ENCODE measurements at regions not wholly inside any gene's neighbourhood (a gene's known extent, or its start where the extent isn't known, plus 50 kb on each side); places are given as distances from the start of the nearest gene placed in this dataset.
A peak's percentile ranks its signal among the peaks of the same experiment; 100 is the strongest.
"Not testable (repeated sequence)": the region's sequence is repeated elsewhere in the genome, so short reads cannot be mapped to it uniquely, and the experiment has no call there.

DNA sequence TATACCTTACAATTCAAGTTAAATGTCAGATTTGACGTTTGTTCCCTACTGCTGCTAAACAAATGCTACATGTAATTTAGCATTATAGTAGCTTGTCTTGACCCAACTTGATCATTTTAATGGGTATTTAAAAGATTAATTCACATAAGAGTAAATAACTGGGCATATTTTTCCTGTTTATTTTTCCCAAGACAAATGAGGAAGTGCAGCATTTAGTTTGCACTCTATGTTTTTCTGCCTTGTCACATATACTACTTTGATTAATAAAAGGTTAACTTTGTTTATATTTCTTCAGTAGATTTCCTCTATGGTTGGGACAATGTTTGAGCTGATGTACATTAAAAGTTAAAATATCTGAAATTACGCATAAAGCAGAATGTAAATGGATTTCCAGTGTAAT lies 641.8 kb downstream of the PRR16 start:
- DNase-seq: no peak

DNA sequence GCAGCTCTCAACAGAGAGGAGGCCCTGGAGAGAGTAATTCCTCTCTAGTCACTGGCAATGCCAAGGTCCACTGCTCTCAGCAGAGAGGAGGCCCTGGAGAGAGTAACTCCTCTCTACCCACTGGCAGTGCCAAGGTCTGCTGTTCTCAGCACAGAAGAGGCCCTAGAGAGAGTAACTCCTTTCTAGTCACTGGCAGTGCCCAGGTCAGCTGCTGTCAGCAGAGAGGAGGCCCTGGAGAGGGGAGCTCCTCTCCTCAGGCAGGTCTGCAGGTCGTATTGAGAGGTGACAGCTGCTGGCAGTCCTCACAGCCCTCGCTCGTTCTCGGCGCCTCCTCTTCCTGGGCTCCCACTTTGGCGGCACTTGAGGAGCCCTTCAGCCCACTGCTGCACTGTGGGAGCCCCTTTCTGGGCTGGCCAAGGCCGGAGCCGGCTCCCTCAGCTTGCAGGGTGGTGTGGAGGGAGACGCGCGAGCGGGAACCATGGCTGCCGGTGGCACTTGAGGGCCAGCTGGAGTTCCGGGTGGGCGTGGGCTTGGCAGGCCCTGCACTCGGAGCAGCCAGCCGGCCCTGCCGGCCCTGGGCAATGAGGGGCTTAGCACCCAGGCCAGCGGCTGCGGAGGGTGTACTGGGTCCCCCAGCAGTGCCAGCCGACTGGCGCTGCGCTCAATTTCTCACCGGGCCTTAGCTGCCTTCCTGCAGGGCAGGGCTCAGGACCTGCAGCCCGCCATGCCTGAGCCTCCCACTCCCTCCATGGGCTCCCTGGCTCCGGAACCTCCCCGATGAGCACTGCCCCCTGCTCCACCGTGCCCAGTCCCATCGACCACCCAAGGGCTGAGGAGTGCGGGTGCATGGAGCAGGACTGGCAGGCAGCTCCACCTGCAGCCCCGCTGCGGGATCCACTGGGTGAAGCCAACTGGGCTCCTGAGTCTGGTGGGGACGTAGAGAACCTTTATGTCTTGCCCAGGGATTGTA lies 642.9 kb downstream of the PRR16 start:
- DNase-seq: not testable (repeated sequence)

DNA sequence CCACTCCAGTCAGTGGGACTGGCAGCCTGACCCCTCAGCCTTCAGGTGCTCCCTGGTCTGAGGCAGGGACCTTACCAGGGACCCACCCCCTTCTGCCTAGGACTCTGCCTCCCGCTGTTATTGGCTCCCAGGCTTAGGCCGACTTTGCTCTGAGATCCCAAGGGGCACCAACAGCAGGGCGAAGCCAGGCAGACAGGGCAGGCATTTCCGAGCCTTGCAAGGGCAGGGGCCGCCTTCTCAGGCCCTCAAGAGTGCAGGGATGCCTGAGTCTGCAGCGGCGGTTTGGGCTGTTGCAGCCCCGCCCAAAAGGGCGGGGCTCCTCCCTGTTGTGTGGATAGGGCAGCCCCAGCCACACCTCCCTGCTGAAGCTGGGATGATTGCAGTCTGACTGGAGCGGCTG lies 644.6 kb downstream of the PRR16 start:
- no peak for DNase-seq

DNA sequence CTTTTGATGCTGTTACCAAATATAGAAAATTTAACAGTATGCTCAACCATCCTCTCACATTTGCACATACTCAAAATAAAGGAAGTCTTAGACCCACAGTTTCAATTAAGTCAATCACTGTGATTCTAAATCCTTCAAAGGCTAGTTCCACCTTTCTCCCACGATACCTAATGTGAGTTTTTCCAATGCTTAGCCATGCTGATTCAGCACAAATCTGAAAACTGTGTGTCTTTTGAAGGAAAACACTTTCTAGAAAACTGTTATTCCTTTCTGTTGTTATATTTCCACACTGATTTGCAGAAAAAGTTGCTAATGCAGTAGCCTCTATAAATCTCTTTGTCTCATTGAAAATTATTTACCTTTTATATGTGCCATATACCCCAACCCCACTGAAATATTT lies 645.7 kb downstream of the PRR16 start:
- no peak for DNase-seq

DNA sequence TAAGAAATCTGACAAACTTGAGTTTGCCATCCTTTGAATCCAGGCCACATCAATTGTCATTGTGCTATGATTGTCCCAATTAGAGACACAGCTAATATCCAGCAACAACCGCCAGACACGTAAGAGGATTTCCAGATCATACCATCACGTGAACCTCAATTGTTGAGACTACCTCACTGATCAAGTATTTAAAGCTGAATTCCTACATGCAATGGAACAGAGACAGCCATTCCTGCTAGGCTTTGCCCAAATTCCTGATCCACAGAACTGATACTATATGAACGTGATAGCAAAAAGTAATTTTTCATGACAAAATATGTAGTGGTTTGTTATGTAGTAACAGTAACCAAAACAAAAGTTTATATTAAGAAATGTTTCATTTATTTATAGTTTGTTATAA lies 657.7 kb downstream of the PRR16 start:
- DNase-seq: no peak

DNA sequence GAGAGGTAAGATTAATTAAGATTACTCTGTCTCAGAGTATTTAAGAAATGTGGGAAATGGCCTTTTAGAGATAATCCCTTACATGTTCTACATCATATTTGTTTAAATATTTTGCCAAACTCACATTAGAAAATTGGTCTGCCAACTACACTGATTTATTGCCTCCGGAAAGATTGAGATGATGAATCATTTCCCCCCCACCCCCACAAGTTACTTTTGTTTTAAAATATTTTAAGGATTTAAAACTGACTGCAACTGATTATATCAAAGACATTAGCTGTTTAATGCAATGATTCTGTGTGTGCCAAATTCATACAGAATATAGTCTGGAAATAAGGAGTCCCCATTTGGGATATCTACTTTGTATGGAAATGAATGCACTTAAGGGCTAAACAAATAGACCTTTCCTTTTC lies 674.4 kb downstream of the PRR16 start:
- DNase-seq: no peak

DNA sequence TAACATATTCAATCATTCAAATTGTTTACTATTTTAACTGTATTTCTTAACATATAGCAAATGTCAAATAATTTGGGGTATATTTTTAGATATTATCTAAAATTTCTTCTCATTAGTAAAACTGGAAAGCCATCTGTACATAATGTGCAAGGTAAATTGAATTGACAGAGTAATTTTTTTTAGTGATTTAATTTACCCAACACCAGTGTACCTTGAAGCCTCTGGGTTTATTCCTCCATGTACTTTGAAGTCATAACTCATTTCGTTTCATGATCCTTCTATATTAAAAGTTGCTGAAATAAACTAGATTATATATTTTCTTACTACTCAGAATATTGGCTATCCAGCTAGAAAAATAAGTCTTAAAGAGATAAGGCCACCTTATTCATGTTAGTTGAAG lies 674.9 kb downstream of the PRR16 start:
- no peak for DNase-seq

DNA sequence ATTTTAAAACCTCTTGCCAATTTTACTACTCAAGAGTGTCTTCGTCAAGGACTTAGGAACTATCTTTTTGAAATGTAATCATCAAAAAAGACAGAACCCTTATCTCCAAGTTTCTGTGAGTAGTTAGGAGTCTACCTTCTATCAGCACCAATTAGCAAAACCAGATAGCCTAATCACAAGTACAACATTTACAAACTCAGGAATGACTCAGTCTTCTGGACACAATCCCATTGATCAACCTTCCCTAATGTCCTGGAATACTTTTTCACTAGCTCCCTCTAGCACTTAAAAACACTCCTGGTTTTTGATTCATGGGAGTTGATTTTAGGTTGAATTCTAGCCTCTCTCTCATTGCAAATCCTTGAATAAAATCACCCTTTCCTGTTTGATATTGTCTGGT lies 680.7 kb downstream of the PRR16 start:
- DNase-seq: no peak

DNA sequence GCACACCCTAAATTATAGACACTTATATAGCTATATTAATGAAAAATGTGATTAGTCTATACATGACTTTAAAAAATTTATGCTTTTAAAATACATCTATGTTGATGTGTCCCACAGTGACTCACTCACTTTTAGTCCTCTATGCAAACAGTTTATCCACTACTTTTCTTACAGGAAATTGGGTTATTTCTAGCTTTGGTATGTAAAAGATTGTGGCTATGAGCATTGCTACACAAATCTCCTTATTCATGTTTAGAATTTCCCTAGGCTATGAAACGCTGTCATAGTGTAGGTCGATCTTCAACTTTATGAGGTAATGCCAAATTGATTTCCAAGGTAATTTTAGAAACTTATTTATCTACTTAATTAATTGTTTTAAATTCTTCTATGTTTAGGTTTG lies 687.4 kb downstream of the PRR16 start:
- no peak for DNase-seq

DNA sequence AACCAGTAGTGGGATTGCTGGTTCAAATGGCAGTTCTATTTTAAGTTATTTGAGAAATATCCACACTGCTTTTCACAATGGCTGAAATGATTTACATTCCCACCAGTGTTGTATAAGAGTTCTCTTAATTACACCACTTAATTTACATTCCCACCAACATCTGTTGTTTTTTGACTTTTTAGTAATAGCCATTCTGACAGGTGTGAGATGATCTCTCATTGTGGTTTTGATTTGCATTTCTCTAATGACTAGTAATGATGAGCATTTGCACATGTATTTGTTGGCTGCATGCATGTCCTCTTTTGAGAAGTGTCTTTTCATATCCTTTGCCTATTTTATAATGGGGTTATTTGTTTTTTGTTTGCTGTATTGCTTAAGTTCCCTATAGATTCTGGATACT lies 688.3 kb downstream of the PRR16 start:
- no peak for DNase-seq

DNA sequence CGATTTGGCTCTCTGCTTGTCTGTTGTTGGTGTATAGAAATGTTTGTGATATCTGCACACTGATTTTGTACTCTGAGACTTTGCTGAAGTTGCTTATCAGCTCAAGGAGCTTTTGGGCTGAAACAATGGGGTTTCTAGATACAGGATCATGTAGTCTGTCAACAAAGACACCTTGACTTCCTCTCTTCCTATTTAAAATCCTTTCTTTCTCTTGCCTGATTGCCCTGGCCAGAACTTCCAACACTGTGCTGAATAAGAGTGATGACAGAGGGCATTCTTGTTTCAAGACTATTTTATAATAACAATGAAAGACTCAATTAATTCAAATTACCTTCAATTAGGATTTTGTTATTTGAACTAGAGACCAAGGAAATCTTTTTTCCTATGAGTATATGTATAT lies 692.5 kb downstream of the PRR16 start:
- no peak for DNase-seq

DNA sequence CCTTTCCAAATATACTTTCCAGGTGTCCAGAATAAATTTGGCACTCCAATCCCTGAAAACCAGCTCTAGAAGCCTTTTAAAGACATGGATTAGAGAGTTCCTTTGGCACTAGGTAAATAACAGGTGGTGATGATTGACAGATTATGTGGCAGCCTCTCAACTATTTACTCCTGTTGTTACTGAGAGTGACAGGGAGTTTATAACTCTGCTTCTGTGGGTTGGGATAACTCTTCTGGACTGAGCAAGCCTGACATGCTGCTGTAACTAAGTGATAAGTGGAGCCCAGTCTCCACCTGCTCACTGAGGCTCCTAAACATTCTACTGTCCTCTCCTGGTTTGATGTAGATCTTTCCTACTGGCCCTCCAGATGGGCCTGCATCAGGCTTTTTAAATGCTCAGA lies 693.2 kb upstream of the FTMT start:
- no peak for DNase-seq

DNA sequence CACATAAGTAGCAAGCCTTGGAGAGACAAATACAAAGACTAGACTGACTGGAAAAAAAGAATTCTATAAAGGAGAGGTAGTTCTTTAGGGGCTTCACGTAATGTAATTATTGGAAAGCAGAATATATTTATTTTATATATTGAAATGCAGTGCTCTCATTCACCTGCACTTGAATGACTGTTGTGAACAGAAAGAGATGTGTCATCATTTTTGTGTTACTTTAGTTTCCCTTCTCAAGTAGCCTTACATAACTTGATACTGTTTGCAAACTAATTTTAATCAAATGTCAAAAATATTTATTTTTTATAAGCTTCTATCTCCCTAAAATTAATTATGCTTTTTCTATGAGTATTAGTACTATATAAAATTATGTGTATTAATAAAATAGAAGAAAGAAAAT lies 691.1 kb upstream of the FTMT start:
- no peak for DNase-seq

DNA sequence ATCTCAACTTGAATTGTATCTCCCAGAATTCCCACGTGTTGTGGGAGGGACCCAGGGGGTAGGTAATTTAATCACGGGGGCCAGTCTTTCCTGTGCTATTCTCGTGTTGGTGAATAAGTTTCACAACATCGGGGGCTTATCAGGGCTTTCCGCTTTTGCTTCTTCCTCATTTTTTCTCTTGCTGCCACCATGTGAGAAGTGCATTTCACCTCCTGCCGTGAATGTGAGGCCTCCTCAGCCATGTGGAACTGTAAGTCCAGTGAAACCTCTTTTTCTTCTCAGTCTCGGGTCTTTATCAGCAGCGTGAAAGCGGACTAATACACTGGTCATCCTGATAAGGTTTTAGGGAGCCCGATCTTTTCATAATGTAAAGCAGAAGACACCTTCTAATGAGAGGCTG lies 687.0 kb upstream of the FTMT start:
- peak in 1 of 2 donors; percentile 1 for DNase-seq

DNA sequence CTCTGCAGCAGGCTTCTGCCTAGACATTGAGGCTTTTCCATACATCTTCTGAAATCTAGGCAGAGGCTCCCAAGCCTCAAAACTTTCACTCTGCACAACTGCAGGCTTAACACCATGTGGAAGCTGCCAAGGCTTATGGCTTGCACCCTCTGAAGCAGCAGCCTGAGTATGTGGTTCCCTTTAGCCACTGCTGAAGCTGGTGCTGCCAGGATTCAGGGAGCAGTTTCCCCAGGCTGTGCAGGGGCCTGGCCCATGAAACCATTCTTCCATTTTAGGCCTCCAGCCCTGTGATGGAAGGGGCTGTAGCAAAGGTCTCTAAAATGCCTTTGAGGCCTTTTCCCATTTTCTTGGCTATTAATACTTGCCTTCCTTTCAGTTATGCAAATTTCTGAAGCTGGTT lies 680.3 kb upstream of the FTMT start:
- no peak for DNase-seq

DNA sequence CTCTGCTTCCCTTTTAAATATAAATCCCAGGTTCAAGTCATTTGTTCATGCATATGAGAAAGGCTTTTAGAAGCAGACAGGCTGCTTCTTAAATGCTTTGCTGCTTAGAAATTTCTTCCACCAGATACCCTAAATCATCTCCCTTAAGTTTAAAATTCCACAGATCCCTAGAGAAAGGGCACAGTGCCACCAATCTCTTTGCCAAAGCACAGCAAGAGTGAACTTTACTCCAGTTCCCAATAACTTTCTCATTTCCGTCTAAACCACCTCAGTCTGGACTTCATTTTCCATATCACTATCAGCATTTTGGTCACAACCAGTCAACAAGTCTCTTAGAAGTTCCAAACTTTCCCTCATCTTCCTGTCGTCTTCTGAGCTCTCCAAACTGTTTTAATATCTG lies 679.8 kb upstream of the FTMT start:
- DNase-seq: no peak

DNA sequence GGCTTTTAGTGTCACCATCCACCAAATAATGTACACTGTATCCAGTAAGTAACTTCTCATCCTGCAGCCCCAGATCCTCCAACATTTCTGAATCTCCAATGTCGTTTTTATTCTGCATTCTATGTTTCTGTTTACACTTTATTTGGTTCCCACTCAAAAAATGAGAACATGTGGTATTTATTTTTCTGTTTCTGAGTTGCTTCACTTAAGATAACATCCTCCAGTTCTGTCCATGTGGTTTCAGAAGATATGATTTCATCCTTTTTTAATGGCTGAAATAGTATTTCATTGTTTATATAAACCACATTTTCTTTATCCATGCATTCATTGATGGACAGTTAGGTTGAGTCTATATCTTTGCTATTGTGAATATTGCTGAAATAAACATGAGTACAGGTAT lies 677.3 kb upstream of the FTMT start:
- DNase-seq: no peak

DNA sequence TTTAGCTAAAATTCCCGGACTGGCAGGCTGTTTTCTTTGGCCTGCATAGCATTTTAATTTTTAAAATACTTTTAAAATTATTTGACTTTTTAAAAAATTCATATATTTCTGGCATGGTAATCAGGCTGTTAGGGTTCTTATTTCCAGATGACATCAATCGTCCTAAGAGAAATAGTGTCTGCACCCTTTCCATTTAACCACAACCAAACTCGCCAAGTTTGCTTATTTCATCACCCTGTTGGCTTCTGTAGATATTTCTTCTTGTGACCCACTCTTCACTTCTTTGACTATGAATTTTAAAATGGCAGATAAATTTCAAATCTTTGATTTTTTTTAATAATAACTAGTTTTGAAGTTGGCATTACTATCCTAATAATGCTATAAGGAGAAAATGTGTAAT lies 675.7 kb upstream of the FTMT start:
- DNase-seq: no peak

DNA sequence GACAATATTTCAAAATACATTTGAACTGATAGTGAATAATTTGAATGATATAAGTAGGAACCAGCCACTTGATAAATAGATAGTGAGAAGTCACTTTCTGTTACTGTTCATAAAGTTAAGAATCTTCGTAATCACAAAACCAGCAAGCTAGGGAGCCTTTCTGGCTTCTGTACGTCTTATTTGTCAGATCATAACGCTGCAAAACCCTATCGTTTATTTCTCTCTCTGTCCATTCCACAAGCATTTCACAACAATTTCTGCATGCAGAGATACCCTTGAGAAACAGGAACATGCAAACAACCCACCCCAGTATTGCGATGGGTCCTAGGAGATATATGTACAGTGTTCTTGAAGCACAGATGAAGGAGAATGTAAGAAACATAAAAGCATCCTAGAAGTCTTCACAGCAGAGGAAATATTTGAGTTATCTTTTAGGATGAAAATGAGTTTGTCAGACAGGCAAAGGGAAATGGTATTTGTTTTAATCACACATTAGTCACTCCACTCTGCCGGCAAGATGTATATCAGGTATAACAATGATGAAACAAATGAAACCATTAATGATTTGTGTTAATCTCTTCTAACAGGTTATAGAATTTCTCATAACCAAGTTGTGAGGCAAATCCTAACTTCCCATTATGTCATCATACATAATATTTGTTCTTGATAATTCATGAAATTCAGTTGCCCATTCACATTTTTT lies 668.7 kb upstream of the FTMT start:
- DNase-seq: no peak

DNA sequence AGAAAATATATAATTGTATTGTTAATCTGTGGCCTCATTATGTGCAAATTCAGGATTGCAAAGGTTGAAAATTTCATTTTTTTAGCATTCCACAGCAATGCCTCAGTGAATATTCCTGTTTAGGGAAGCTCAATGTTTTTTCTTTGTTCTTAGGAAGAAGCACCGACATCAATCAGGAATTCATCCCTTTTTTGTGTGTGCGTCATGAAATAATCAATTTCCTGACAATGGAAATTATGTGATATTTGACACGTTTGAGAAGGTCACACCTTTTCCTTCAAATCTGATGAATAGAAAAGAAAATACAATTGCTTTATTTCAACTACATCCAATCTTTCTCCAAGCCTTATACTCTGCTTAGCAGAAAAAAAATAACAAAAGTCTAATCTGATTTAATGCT lies 662.8 kb upstream of the FTMT start:
- no peak for DNase-seq

DNA sequence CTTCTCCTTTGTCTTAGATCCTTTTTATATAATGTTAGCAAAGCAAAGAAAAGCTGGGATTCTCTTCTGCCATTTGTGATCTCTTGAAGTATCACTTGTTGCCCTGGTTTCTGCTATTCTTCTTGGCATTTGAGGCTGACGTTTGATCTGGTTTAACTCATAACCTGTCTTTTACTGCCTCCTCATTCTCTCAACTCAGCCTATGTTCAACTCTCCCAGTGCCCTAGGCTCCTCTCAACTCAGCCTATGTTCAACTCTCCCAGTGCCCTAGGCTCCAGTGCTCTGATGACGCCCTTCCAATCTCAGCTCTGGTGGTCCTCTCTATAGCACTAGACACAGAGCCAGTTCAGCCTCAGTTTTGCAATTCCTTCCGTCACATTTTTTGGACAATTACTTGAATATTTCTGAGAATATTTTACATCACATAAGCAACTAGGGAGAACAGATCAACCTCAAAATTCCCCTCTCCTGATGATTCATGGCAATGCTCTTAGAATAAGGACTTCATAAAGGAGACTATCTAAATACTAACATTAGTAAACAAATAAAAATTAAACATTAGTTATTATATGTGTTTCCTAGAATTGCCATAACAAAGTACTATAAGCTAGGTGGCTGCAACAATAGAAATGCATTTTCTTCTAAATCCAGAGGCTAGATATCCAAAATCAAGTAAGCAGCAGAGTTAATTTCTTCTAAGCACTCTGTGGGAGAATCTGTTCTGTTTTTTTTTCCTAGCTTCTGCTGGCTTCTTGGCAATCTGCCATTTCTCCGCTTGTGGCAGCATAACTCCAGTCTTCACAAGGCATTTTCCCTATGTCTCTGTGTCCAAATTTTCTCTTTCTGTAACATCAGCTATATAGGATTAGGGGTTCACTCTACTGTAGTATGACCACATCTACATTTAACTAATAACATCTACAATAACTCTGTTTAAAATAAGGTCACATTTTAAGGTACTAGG lies 662.1 kb upstream of the FTMT start:
- no peak for DNase-seq

DNA sequence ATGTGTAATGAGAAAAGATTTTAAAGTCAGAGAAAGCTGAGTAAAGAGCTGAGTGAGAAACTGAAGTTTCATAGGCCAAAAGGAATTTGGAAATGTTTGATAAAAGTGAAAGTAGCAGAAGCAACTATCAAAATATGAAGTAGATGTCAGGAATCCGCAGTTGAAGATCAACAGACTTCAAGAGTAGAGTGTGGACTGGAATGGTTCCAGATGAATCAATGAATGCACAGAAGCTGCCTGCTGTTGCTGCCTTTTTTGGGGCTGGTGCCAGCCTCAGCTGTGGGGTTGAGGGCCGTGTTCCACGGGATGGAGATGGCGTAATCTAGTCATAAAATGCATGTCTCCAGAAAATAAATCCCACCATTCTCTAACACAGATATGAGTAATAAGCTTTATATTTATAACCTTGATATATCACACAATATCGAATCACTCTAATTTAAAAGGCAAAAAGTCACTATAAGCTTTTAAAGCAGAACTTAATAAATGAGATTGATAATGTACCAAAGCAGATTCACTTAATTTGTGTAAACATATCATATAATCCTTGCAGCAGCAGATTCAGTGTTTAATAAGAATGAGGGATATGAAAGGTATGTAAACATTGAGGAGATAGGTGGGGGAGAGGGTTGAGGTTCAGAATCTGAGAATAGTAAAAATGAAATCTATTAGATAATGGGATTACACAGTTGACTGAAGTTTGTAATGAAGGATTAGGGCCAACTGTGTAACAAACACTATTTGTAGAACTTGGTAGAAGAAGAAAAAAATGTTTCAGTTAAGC lies 652.3 kb upstream of the FTMT start:
- no peak for DNase-seq

Data from inflammatory macrophage (primary cell).